ENCODE measurements at regions not wholly inside any gene's neighbourhood (a gene's known extent, or its start where the extent isn't known, plus 50 kb on each side); places are given as distances from the start of the nearest gene placed in this dataset.

- TF ChIP-seq EZH2 (IDR thresholded peaks at IDR 0.05; ENCODE audit: borderline replicate concordance, insufficient read depth, low read depth, low read length, poor library complexity, severe bottlenecking) (no peak), CTCF (IDR thresholded peaks at IDR 0.05) (no peak)
Observed at GRCh38 chr7:85471740-85472139, 284.9 kb upstream of the SEMA3D start.
